Upper lobe of right lung (tissue), 1 donor: ENCODE measurements at regions not wholly inside any gene's neighbourhood (a gene's known extent, or its start where the extent isn't known, plus 50 kb on each side); places are given as distances from the start of the nearest gene placed in this dataset.

Source experiments
- ATAC-seq: fragments of 200-7000 bp; cut with Tn5 transposase; one replicate; pipeline ENCODE4 v1.9.1; 2020; ENCODE audit warnings: mild to moderate bottlenecking, moderate library complexity
- DNase-seq: peaks from one replicate; pipeline ENCODE4 v3.0.0-alpha.2; 2020
- H3K27ac ChIP-seq: fragments of 200-600 bp; one replicate; pipeline ENCODE4 v1.8.0; 2022
- H3K27me3 ChIP-seq: fragments of 200-600 bp; one replicate; pipeline ENCODE4 v1.8.0; 2022; ENCODE audit warnings: mild to moderate bottlenecking
- H3K36me3 ChIP-seq: fragments of 200-600 bp; one replicate; pipeline ENCODE4 v1.8.0; 2022
- H3K4me1 ChIP-seq: fragments of 200-600 bp; one replicate; pipeline ENCODE4 v1.8.0; 2022
- H3K4me3 ChIP-seq: fragments of 200-600 bp; one replicate; pipeline ENCODE4 v1.8.0; 2022; ENCODE audit warnings: mild to moderate bottlenecking
- H3K9me3 ChIP-seq: fragments of 200-600 bp; one replicate; pipeline ENCODE4 v1.8.0; 2022
- intact Hi-C: fragments of 100-400 bp; cut with DNase I; formaldehyde crosslinking; loops from one replicate; pipeline ENCODE4 v1.11.0; 2022
- TF ChIP-seq, protein P1 (sequence below): fragments of 200-600 bp; IDR thresholded peaks from one replicate; pipeline ENCODE4 v1.8.0; 2022; ENCODE audit warnings: antibody characterized with exemption
- donor health status: DM: no; HTN: yes; CAD: no; lungs with severe emphysema.

GRCh38 chr20:17833036-17833674 lies 133.4 kb downstream of the BANF2 start:
- TF ChIP-seq, protein P1, sequence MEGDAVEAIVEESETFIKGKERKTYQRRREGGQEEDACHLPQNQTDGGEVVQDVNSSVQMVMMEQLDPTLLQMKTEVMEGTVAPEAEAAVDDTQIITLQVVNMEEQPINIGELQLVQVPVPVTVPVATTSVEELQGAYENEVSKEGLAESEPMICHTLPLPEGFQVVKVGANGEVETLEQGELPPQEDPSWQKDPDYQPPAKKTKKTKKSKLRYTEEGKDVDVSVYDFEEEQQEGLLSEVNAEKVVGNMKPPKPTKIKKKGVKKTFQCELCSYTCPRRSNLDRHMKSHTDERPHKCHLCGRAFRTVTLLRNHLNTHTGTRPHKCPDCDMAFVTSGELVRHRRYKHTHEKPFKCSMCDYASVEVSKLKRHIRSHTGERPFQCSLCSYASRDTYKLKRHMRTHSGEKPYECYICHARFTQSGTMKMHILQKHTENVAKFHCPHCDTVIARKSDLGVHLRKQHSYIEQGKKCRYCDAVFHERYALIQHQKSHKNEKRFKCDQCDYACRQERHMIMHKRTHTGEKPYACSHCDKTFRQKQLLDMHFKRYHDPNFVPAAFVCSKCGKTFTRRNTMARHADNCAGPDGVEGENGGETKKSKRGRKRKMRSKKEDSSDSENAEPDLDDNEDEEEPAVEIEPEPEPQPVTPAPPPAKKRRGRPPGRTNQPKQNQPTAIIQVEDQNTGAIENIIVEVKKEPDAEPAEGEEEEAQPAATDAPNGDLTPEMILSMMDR = no peak
- ATAC-seq = no peak

GRCh38 chr20:17832236-17832915 lies 132.6 kb downstream of the BANF2 start:
- no peaks in the 10 kb centered on the region for H3K27me3 ChIP-seq
- H3K36me3 ChIP-seq = no peaks in the 10 kb centered on the region

More at GRCh38 chr20:17833036-17833674, 133.4 kb downstream of the BANF2 start:
- DNase-seq = no peak
- H3K27ac ChIP-seq = no peak overlapping the region
- no peaks in the 10 kb centered on the region for H3K36me3 ChIP-seq
- H3K4me1 ChIP-seq = peaks cover 21% of the 10 kb centered on the region
- no peak overlapping the region for H3K4me3 ChIP-seq
- intact Hi-C loops = no loop called here
- H3K9me3 ChIP-seq = no peaks in the 10 kb centered on the region
- H3K27me3 ChIP-seq = no peaks in the 10 kb centered on the region

DNA sequence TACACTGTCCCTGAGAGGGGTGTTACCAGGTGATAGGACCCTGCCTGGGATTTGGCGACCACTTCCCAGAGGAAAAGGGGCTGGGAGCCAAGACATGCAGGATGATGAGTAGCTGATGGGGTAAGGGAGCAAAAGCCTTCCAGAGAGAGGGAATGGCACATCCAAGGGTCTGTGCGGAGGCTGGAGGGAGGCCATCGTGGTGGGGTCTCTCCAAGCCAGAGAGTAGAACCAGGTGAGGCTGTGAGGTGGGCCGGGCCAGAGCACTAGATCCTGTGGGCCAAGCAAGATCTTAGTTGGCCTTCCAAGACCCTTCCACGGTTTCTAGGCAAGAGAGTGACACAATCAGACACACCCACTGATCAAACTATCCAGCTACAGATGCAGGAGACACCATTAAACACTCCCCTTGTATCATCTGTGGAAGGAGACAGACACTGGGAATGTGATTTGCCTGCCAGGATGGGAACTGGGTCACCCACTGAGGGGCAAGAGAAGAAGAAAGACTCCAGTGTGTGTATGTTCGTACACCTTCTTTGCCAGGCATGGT lies 128.9 kb downstream of the BANF2 start:
- TF ChIP-seq, protein P1 = no peak

More at GRCh38 chr20:17832236-17832915, 132.6 kb downstream of the BANF2 start:
- H3K9me3 ChIP-seq = no peaks in the 10 kb centered on the region
- DNase-seq (no peak), ATAC-seq (no peak)
- H3K4me3 ChIP-seq = no peak overlapping the region
- H3K4me1 ChIP-seq = peaks cover 21% of the 10 kb centered on the region
- intact Hi-C loops = no loop called here
- TF ChIP-seq, protein P1 = no peak
- H3K27ac ChIP-seq = no peak overlapping the region

GRCh38 chr20:17827759-17828559 lies 128.2 kb downstream of the BANF2 start:
- intact Hi-C loops = no loop called here
- H3K27me3 ChIP-seq = no peaks in the 10 kb centered on the region
- TF ChIP-seq, protein P1 = no peak
- DNase-seq = no peak
- H3K9me3 ChIP-seq = no peaks in the 10 kb centered on the region
- no peak overlapping the region for H3K4me3 ChIP-seq
- peaks cover 4% of the 10 kb centered on the region for H3K4me1 ChIP-seq
- no peak for ATAC-seq
- no peak overlapping the region for H3K27ac ChIP-seq
- no peaks in the 10 kb centered on the region for H3K36me3 ChIP-seq

More for the DNA sequence above, 128.9 kb downstream of the BANF2 start:
- Histone ChIP-seq H3K27ac (no peak overlapping the region), H3K4me1 (peaks cover 4% of the 10 kb centered on the region), H3K9me3 (no peaks in the 10 kb centered on the region), H3K27me3 (no peaks in the 10 kb centered on the region), H3K4me3 (no peak overlapping the region), H3K36me3 (no peaks in the 10 kb centered on the region)
- no peak for DNase-seq
- ATAC-seq = no peak
- intact Hi-C loops = no loop called here

GRCh38 chr20:17827079-17827478 lies 127.3 kb downstream of the BANF2 start:
- no peak for ATAC-seq
- Histone ChIP-seq H3K27me3 (no peaks in the 10 kb centered on the region), H3K27ac (no peak overlapping the region), H3K4me3 (no peak overlapping the region), H3K4me1 (peaks cover 4% of the 10 kb centered on the region), H3K9me3 (no peaks in the 10 kb centered on the region), H3K36me3 (no peaks in the 10 kb centered on the region)
- intact Hi-C loops = no loop called here
- no peak for DNase-seq
- TF ChIP-seq, protein P1 = no peak
